ENCODE measurements at regions not wholly inside any gene's neighbourhood (a gene's known extent, or its start where the extent isn't known, plus 50 kb on each side); places are given as distances from the start of the nearest gene placed in this dataset.

- no peak overlapping the region for H3K4me3 ChIP-seq (ENCODE audit: low read length)
- TF ChIP-seq, protein P1, sequence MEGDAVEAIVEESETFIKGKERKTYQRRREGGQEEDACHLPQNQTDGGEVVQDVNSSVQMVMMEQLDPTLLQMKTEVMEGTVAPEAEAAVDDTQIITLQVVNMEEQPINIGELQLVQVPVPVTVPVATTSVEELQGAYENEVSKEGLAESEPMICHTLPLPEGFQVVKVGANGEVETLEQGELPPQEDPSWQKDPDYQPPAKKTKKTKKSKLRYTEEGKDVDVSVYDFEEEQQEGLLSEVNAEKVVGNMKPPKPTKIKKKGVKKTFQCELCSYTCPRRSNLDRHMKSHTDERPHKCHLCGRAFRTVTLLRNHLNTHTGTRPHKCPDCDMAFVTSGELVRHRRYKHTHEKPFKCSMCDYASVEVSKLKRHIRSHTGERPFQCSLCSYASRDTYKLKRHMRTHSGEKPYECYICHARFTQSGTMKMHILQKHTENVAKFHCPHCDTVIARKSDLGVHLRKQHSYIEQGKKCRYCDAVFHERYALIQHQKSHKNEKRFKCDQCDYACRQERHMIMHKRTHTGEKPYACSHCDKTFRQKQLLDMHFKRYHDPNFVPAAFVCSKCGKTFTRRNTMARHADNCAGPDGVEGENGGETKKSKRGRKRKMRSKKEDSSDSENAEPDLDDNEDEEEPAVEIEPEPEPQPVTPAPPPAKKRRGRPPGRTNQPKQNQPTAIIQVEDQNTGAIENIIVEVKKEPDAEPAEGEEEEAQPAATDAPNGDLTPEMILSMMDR (conservative IDR thresholded peaks at IDR 0.05; ENCODE audit: low read depth, low read length): no peak
- no peak for DNase-seq (ENCODE audit: low read depth)
Observed at GRCh38 chr5:169369130-169369529, 68.2 kb upstream of the SLIT3 start.

DNA sequence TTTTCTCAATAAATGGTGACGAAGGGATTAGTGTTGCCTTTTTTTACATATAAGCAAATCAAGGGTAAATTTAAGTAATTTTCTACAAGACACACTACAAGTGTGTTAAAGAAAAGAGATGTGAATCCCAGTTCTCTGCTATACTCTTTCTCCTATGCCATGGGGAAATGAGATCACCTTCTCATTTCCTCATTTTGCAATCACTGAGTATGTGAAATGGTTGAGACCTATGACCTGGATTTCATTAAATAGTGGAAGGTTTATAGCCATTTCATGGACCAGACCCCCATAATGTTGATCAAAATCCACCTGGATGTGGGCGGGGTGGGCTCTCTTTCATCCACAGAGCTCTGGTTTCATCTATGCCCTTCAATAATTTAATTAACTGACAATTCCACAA lies 66.9 kb upstream of the SLIT3 start:
- TF ChIP-seq, protein P1 (conservative IDR thresholded peaks at IDR 0.05; ENCODE audit: low read depth, low read length): no peak
- H3K4me3 ChIP-seq (ENCODE audit: low read length): no peak overlapping the region
- DNase-seq (ENCODE audit: low read depth): no peak

GRCh38 chr5:169357291-169357690 lies 56.4 kb upstream of the SLIT3 start:
- no peak overlapping the region for H3K4me3 ChIP-seq (ENCODE audit: low read length)
- DNase-seq (ENCODE audit: low read depth): no peak
- TF ChIP-seq, protein P1 (conservative IDR thresholded peaks at IDR 0.05; ENCODE audit: low read depth, low read length): no peak

DNA sequence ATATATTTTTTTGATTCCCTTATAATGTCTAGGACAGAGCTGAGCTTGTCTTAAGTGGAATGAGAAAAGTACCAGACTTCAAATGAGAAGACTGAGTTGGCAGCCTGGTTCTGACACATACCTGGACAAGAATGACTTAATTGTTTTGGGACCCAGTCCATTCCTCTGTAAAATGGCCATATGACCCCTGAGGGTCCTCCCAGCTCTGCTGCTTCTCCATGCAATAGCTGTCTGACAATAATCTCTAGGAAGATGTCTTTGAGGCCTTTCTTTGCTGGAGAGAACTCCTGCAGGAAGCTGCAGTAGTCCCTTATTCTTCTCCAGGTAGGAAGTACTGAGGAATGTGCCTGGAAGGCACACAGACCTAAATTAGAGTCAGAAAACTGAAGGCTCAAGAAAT lies 55.9 kb upstream of the SLIT3 start:
- no peak for DNase-seq (ENCODE audit: low read depth)
- H3K4me3 ChIP-seq (ENCODE audit: low read length): no peak overlapping the region
- TF ChIP-seq, protein P1 (conservative IDR thresholded peaks at IDR 0.05; ENCODE audit: low read depth, low read length): no peak

DNA sequence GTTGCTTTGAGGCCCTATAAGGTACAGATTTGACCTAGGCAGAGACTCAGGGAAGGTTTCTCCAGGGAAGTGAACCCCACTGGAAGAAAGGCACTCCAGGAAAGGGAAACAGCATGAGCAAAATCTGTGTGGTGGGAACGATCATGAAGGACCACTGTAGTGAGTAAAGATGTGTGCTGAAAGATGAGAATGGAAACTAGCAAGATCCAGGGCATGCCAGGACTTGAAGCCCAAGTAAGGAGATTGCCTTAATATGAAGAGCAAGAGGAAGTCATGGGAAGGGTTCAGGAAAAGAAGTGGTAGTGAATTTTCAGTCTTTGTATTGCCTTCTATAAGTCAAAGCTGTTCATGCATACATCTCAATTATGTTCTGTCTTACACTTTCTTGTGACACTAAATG lies 55.2 kb upstream of the SLIT3 start:
- TF ChIP-seq, protein P1 (conservative IDR thresholded peaks at IDR 0.05; ENCODE audit: low read depth, low read length): no peak
- no peak overlapping the region for H3K4me3 ChIP-seq (ENCODE audit: low read length)
- DNase-seq (ENCODE audit: low read depth): no peak

DNA sequence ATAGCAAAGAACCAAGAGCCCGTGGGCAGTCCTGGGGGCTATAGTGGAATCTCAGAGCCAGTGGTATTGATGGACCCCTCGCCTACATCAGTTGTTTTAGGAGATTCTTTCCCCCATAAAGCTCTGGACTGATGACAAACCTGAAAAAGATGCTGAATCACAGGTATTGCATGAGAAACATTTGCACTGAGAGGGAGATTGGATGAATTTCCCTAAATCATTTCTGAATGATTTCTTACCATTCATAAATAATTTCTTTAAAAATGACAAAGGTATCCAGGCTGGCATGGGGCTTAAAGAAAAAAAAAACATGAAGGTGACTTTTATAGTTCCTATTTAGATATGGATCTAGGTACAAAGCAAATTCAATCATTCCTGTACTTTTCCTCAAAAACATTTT lies 54.0 kb upstream of the SLIT3 start:
- no peak overlapping the region for H3K4me3 ChIP-seq (ENCODE audit: low read length)
- TF ChIP-seq, protein P1 (conservative IDR thresholded peaks at IDR 0.05; ENCODE audit: low read depth, low read length): no peak
- no peak for DNase-seq (ENCODE audit: low read depth)

GRCh38 chr5:169354263-169354662 lies 53.3 kb upstream of the SLIT3 start:
- TF ChIP-seq, protein P1 (conservative IDR thresholded peaks at IDR 0.05; ENCODE audit: low read depth, low read length): no peak
- no peak for DNase-seq (ENCODE audit: low read depth)
- H3K4me3 ChIP-seq (ENCODE audit: low read length): no peak overlapping the region
